ENCODE measurements at regions not wholly inside any gene's neighbourhood (a gene's known extent, or its start where the extent isn't known, plus 50 kb on each side); places are given as distances from the start of the nearest gene placed in this dataset.
"Not testable (repeated sequence)": the region's sequence is repeated elsewhere in the genome, so short reads cannot be mapped to it uniquely, and the experiment has no call there.

DNA sequence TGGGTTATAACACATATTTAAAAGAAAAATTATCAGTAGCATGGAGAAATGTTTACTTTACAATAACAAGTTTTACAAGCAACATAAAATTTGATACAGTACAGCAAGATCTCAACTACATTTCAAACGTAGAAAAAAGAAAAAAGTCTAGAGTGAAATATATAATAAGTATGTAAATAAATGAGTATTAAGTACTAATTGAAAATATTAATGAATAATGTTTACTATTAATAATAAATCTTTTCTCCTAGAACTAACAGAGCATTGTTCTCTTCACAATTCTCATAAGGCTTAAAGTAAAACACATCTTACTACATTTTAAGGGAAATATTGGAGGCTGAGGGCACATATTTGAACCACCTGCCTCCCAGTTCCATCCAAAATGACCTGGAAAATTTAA lies 72.1 kb downstream of the TMEM212 start:
- H3K9ac ChIP-seq (ENCODE audit: insufficient read length), result no peak overlapping the region
- TF ChIP-seq FOXP2 (optimal IDR thresholded peaks at IDR 0.05; ENCODE audit: control extremely low read depth, extremely low read length, insufficient read depth) (no peak), POLR2AphosphoS5 (IDR thresholded peaks at IDR 0.05; ENCODE audit: borderline replicate concordance, low read depth, low read length) (no peak), EZH2 (IDR thresholded peaks at IDR 0.05) (no peak)

GRCh38 chr3:171916888-171917287 lies 73.7 kb downstream of the TMEM212 start:
- DNase-seq (ENCODE audit: low read depth, low spot score), result no peak
- TF ChIP-seq FOXP2 (optimal IDR thresholded peaks at IDR 0.05; ENCODE audit: control extremely low read depth, extremely low read length, insufficient read depth), result no peak
- no peak for TF ChIP-seq EZH2 (IDR thresholded peaks at IDR 0.05)
- TF ChIP-seq POLR2AphosphoS5 (IDR thresholded peaks at IDR 0.05; ENCODE audit: borderline replicate concordance, low read depth, low read length), result no peak
- Histone ChIP-seq H3K9ac (ENCODE audit: insufficient read length) (no peak overlapping the region), H3K27ac (no peak overlapping the region), H3K4me3 (no peak overlapping the region), H3K36me3 (ENCODE audit: insufficient read depth, low read length) (no peaks in the 10 kb centered on the region), H3K9me3 (ENCODE audit: low read depth, low read length) (no peaks in the 10 kb centered on the region)

More for the DNA sequence above, 72.1 kb downstream of the TMEM212 start:
- no peak for DNase-seq (ENCODE audit: low read depth, low spot score)
- Histone ChIP-seq H3K27ac (no peak overlapping the region), H3K9me3 (ENCODE audit: low read depth, low read length) (no peaks in the 10 kb centered on the region; the same call in 1 of the 2 replicates), H3K36me3 (ENCODE audit: insufficient read depth, low read length) (no peaks in the 10 kb centered on the region), H3K4me3 (no peak overlapping the region)

DNA sequence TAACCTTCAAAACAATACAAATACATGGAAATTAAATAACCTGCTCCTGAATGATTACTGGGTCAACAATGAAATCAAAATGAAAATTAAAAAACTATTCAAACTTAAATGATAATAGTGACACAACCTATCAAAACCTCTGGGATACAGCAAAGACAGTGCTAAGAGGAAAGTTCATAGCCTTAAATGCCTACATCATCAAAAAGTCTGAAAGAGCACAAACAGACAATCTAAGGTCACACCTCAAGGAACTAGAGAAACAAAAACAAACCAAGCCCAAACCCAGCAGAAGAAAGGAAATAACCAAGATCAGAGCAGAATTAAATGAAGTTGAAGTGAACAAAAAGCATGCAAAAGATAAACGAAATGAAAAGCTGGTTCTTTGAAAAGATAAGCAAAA lies 79.5 kb downstream of the TMEM212 start:
- DNase-seq (ENCODE audit: low read depth, low spot score); H3K36me3 ChIP-seq (ENCODE audit: insufficient read depth, low read length); H3K9ac ChIP-seq (ENCODE audit: insufficient read length); H3K4me3 ChIP-seq; H3K9me3 ChIP-seq (ENCODE audit: low read depth, low read length); H3K27ac ChIP-seq: not testable (repeated sequence)

DNA sequence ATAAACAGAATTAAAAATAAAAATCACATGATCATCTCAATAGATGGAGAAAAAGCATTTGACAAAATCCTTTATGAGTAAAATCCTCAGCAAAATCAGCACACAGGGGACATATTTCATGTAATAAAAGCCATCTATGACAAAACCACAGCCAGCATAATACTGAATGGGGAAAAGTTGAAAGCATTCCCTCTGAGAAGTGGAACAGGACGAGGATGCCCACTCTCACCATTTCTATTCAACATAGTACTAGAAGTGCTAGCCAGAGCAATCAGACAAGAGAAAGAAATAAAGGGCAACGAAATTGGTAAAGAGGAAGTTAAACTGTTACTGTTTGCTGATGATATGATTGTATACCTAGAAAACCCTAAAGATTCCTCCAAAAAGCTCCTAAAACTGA lies 80.5 kb downstream of the TMEM212 start:
- H3K9ac ChIP-seq (ENCODE audit: insufficient read length); H3K36me3 ChIP-seq (ENCODE audit: insufficient read depth, low read length); DNase-seq (ENCODE audit: low read depth, low spot score); H3K4me3 ChIP-seq; H3K9me3 ChIP-seq (ENCODE audit: low read depth, low read length); H3K27ac ChIP-seq: not testable (repeated sequence)

- H3K27ac ChIP-seq; H3K9me3 ChIP-seq (ENCODE audit: low read depth, low read length); H3K4me3 ChIP-seq; DNase-seq (ENCODE audit: low read depth, low spot score); H3K36me3 ChIP-seq (ENCODE audit: insufficient read depth, low read length); H3K9ac ChIP-seq (ENCODE audit: insufficient read length): not testable (repeated sequence)
Measured at GRCh38 chr3:171924864-171925263, 81.7 kb downstream of the TMEM212 start.

DNA sequence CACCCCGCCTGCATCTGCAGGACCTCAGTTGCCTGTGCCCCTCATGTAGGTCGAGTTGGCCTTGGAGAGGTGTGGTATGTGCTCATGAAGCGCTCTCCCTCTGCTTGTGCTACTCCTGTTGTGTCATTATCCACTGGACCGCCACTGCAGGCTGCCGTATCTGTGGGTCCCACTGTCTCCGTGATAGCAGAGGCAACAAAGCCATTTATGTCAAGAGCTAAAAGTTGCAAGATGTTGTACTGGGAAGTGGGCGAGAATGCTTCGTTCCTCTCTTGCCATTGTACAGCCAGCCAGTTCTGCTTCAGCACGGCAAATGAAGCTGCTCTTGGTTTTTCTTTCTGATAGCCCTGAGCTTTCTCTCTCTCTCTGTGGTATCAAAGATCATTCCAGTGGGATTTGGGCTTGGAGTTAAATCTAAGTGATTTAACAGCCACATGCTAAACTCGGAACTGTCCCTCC lies 89.0 kb downstream of the TMEM212 start:
- H3K9ac ChIP-seq (ENCODE audit: insufficient read length), result no peak overlapping the region
- no peak for TF ChIP-seq FOXP2 (optimal IDR thresholded peaks at IDR 0.05; ENCODE audit: control extremely low read depth, extremely low read length, insufficient read depth)
- no peak for TF ChIP-seq POLR2AphosphoS5 (IDR thresholded peaks at IDR 0.05; ENCODE audit: borderline replicate concordance, low read depth, low read length)
- TF ChIP-seq EZH2 (IDR thresholded peaks at IDR 0.05), result no peak
- H3K36me3 ChIP-seq (ENCODE audit: insufficient read depth, low read length), result no peaks in the 10 kb centered on the region
- H3K27ac ChIP-seq, result no peak overlapping the region
- no peak for DNase-seq (ENCODE audit: low read depth, low spot score)
- no peak overlapping the region for H3K4me3 ChIP-seq
- H3K9me3 ChIP-seq (ENCODE audit: low read depth, low read length), result no peaks in the 10 kb centered on the region

DNA sequence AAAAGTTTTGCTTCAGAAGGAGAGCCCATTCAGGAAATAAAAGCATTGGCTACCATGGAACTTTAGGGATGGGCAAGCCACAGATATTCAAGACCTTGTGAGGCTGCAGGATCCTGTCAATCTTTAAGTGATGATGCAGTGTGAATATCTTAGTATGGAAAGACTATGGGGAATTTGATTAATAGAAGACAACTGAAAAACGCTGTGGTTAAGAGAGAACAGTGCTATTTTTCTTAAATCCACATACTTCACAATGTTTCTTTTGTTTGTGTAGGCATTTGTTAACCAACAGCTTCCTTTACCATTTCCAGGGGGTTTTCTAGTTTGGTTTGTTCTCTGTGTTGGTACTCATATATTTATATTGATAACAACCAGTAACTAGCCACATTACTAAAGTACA lies 90.3 kb downstream of the TMEM212 start:
- Histone ChIP-seq H3K27ac (no peak overlapping the region), H3K4me3 (no peak overlapping the region), H3K36me3 (ENCODE audit: insufficient read depth, low read length) (no peaks in the 10 kb centered on the region), H3K9me3 (ENCODE audit: low read depth, low read length) (no peaks in the 10 kb centered on the region), H3K9ac (ENCODE audit: insufficient read length) (no peak overlapping the region)
- DNase-seq (ENCODE audit: low read depth, low spot score), result no peak
- TF ChIP-seq EZH2 (IDR thresholded peaks at IDR 0.05) (no peak), POLR2AphosphoS5 (IDR thresholded peaks at IDR 0.05; ENCODE audit: borderline replicate concordance, low read depth, low read length) (no peak), FOXP2 (optimal IDR thresholded peaks at IDR 0.05; ENCODE audit: control extremely low read depth, extremely low read length, insufficient read depth) (no peak)

GRCh38 chr3:171935261-171936123 lies 92.3 kb downstream of the TMEM212 start:
- Histone ChIP-seq H3K9ac (ENCODE audit: insufficient read length) (no peak overlapping the region), H3K27ac (no peak overlapping the region), H3K36me3 (ENCODE audit: insufficient read depth, low read length) (no peaks in the 10 kb centered on the region), H3K4me3 (no peak overlapping the region), H3K9me3 (ENCODE audit: low read depth, low read length) (no peaks in the 10 kb centered on the region)
- no peak for TF ChIP-seq FOXP2 (optimal IDR thresholded peaks at IDR 0.05; ENCODE audit: control extremely low read depth, extremely low read length, insufficient read depth)
- no peak for TF ChIP-seq EZH2 (IDR thresholded peaks at IDR 0.05)
- TF ChIP-seq POLR2AphosphoS5 (IDR thresholded peaks at IDR 0.05; ENCODE audit: borderline replicate concordance, low read depth, low read length), result no peak
- DNase-seq (ENCODE audit: low read depth, low spot score), result no peak

DNA sequence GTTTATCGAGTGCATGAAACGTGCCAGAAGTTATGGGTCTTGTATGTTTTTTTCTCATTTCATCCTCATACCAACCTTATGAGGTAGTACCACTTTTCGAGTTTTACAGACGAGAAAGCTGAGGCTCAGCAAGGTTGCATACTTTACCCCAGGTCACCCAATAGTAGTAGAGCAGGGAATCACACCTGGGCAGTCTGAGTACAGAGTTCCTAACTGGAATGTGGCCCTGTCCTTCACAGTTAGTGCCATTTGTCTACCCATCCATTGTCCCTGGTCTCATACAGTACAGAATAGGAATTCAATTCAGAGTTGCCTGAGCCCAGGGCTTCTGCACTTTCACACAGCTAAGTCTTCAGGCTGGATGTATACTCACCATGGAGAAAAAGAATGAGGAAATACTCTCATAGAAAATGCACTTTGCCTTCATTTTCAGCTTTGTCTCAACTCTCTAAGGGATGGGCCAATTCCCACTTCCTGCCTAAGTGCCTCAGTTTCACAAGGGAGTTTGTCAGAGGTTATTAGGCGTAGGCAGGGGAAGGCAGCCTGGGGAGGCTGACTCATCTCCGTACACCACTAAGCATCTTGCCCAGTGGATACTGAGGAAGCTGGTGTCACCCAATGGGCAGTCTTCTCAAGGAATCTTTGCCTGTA lies 93.2 kb downstream of the TMEM212 start:
- Histone ChIP-seq H3K9me3 (ENCODE audit: low read depth, low read length) (no peaks in the 10 kb centered on the region), H3K4me3 (no peak overlapping the region), H3K9ac (ENCODE audit: insufficient read length) (no peak overlapping the region), H3K36me3 (ENCODE audit: insufficient read depth, low read length) (no peaks in the 10 kb centered on the region), H3K27ac (no peak overlapping the region)
- DNase-seq (ENCODE audit: low read depth, low spot score), result no peak
- no peak for TF ChIP-seq FOXP2 (optimal IDR thresholded peaks at IDR 0.05; ENCODE audit: control extremely low read depth, extremely low read length, insufficient read depth)
- TF ChIP-seq POLR2AphosphoS5 (IDR thresholded peaks at IDR 0.05; ENCODE audit: borderline replicate concordance, low read depth, low read length), result no peak
- no peak for TF ChIP-seq EZH2 (IDR thresholded peaks at IDR 0.05)
